H1 (cell line): ENCODE measurements at regions not wholly inside any gene's neighbourhood (a gene's known extent, or its start where the extent isn't known, plus 50 kb on each side); places are given as distances from the start of the nearest gene placed in this dataset.

Experiments
- CTCF ChIA-PET: fragments of 300-600 bp; sonication (Branson Sonifier 250); formaldehyde crosslinking; loops from one replicate; lab custom pipeline; 2021; ENCODE audit not compliant: partially characterized antibody; lab: Charles Lee
- POLR2A ChIA-PET: fragments of 300-600 bp; sonication (Branson Sonifier 250); formaldehyde crosslinking; loops from one replicate; lab custom pipeline; 2021; ENCODE audit warnings: inconsistent platforms; ENCODE audit not compliant: partially characterized antibody; lab: Charles Lee
- DNase-seq, 2 experiments: peaks; one replicate each; pipeline versions ENCODE4 v3.0.0 to v3.0.0-alpha.2; 2010 to 2022; ENCODE audit warnings: low spot score in 2 of 2, low read depth in 1 of 2, mixed read lengths in 1 of 2
- FAIRE-seq: peaks from 2 replicates; lab custom pipeline; 2011; peaks lifted over from hg19 to GRCh38; lab: Jason Lieb, UNC
- H2AFZ ChIP-seq: 2 replicates; pipeline ENCODE4 v1.8.1; 2012; ENCODE audit warnings: low read length, inconsistent platforms
- H2AK5ac ChIP-seq: 2 replicates; pipeline ENCODE4 v1.6.1; 2013; ENCODE audit warnings: low read depth, low read length
- H2BK120ac ChIP-seq: replicated peaks from 2 replicates; pipeline ENCODE3; 2013; ENCODE audit warnings: low read depth, low read length, inconsistent platforms
- H2BK12ac ChIP-seq: 2 replicates; pipeline ENCODE4 v1.6.1; 2013; ENCODE audit warnings: low read depth, low read length
- H2BK15ac ChIP-seq: 2 replicates; pipeline ENCODE4 v1.6.1; 2013; ENCODE audit warnings: low read length
- H2BK20ac ChIP-seq: 2 replicates; pipeline ENCODE4 v1.6.1; 2013; ENCODE audit warnings: low read length
- H2BK5ac ChIP-seq: 2 replicates; pipeline ENCODE4 v1.6.1; 2013; ENCODE audit warnings: low read depth, low read length
- H3K14ac ChIP-seq: 2 replicates; pipeline ENCODE4 v1.6.1; 2013; ENCODE audit warnings: inconsistent platforms; ENCODE audit not compliant: insufficient read length
- H3K18ac ChIP-seq: 2 replicates; pipeline ENCODE4 v1.6.1; 2013; ENCODE audit warnings: low read length; ENCODE audit errors: extremely low read depth
- H3K23ac ChIP-seq: 2 replicates; pipeline ENCODE4 v1.6.1; 2013; ENCODE audit warnings: inconsistent platforms; ENCODE audit not compliant: insufficient read length
- H3K23me2 ChIP-seq: 2 replicates; pipeline ENCODE4 v1.6.1; 2013; ENCODE audit warnings: low read depth, low read length
- H3K27ac ChIP-seq: 2 replicates; pipeline ENCODE4 v1.6.1; 2011; ENCODE audit warnings: low read depth, low read length, inconsistent platforms
- H3K27me3 ChIP-seq, 4 experiments: replicated peaks in 1 of 4; 1 replicate in 1 of 4; 2 replicates in 3 of 4; pipeline versions ENCODE4 v1.6.1 to v1.8.1; 2011 to 2013; ENCODE audit warnings: low read length in 3 of 4, mild to moderate bottlenecking in 3 of 4, inconsistent platforms in 2 of 4, mixed read lengths in 2 of 4, moderate library complexity in 1 of 4; ENCODE audit not compliant: control insufficient read depth in 3 of 4, insufficient read depth in 3 of 4; ENCODE audit errors: extremely low read depth in 1 of 4
- H3K36me3 ChIP-seq, 4 experiments: 2 replicates each; pipeline versions ENCODE4 v1.6.1 to v1.8.1; 2011 to 2013; ENCODE audit warnings: mild to moderate bottlenecking in 4 of 4, low read length in 3 of 4, moderate library complexity in 2 of 4, control low read depth in 1 of 4, inconsistent platforms in 1 of 4; ENCODE audit not compliant: insufficient read depth in 4 of 4, control insufficient read depth in 2 of 4
- H3K4ac ChIP-seq: replicated peaks from 2 replicates; pipeline ENCODE3; 2013; ENCODE audit warnings: low read length, low read depth, mixed read lengths, inconsistent platforms; ENCODE audit not compliant: insufficient read length
- H3K4me1 ChIP-seq, 4 experiments: replicated peaks in 1 of 4; 1 replicate in 1 of 4; 2 replicates in 3 of 4; pipeline versions ENCODE4 v1.6.1 to v1.8.1; 2011 to 2013; ENCODE audit warnings: low read length in 3 of 4, inconsistent platforms in 2 of 4, mixed read lengths in 1 of 4; ENCODE audit not compliant: insufficient read depth in 4 of 4, control insufficient read depth in 3 of 4
- H3K4me2 ChIP-seq, 2 experiments: 2 replicates each; pipeline versions ENCODE4 v1.6.1 to v1.8.1; 2011 to 2013; ENCODE audit warnings: low read depth in 2 of 2, low read length in 2 of 2, control low read depth in 1 of 2, inconsistent platforms in 1 of 2, mild to moderate bottlenecking in 1 of 2; ENCODE audit not compliant: insufficient read depth in 1 of 2
- H3K4me3 ChIP-seq, 4 experiments: fragments of 200-600, 300-600 bp in 1 of 4; sonication (generic), shearing (Covaris generic), sonication (Bioruptor Twin) in 1 of 4; 2 replicates each; pipeline versions ENCODE4 v1.5.1 to v1.8.1; 2011 to 2016; ENCODE audit warnings: low read length in 4 of 4, low read depth in 3 of 4, control low read depth in 2 of 4, inconsistent platforms in 2 of 4, mild to moderate bottlenecking in 2 of 4, mixed read lengths in 1 of 4, moderate library complexity in 1 of 4; ENCODE audit not compliant: insufficient read depth in 2 of 4; ENCODE audit errors: extremely low read depth in 1 of 4
- H3K56ac ChIP-seq: replicated peaks from 2 replicates; pipeline ENCODE3; 2013; ENCODE audit warnings: low read depth, mild to moderate bottlenecking, mixed read lengths, low read length, inconsistent platforms; ENCODE audit not compliant: insufficient read length
- H3K79me1 ChIP-seq: 2 replicates; pipeline ENCODE4 v1.6.1; 2013; ENCODE audit warnings: low read depth, low read length, control low read depth
- H3K79me2 ChIP-seq, 2 experiments: 2 replicates each; pipeline versions ENCODE4 v1.6.1 to v1.8.1; 2012 to 2013; ENCODE audit warnings: low read length in 2 of 2, mild to moderate bottlenecking in 2 of 2, inconsistent platforms in 1 of 2; ENCODE audit not compliant: insufficient read depth in 2 of 2, control insufficient read depth in 1 of 2
- H3K9ac ChIP-seq, 4 experiments: replicated peaks in 1 of 4; 1 replicate in 1 of 4; 2 replicates in 3 of 4; pipeline versions ENCODE4 v1.6.1 to v1.8.1; 2011 to 2013; ENCODE audit warnings: low read depth in 3 of 4, low read length in 3 of 4, control low read depth in 2 of 4, mild to moderate bottlenecking in 2 of 4, moderate library complexity in 2 of 4, inconsistent platforms in 1 of 4; ENCODE audit errors: extremely low read depth in 1 of 4
- H3K9me3 ChIP-seq, 2 experiments: 2 replicates each; pipeline versions ENCODE4 v1.6.1 to v1.8.1; 2012 to 2013; ENCODE audit warnings: mild to moderate bottlenecking in 2 of 2, moderate library complexity in 2 of 2, control low read depth in 1 of 2, inconsistent platforms in 1 of 2, low read depth in 1 of 2, low read length in 1 of 2, mixed read lengths in 1 of 2; ENCODE audit not compliant: insufficient read depth in 2 of 2
- H4K20me1 ChIP-seq, 2 experiments: replicated peaks in 1 of 2; 2 replicates each; pipeline versions ENCODE3 to v1.8.1; 2011 to 2013; ENCODE audit warnings: inconsistent platforms in 2 of 2, low read length in 2 of 2, mild to moderate bottlenecking in 1 of 2; ENCODE audit not compliant: insufficient read depth in 2 of 2, control insufficient read depth in 1 of 2
- H4K5ac ChIP-seq: 2 replicates; pipeline ENCODE4 v1.6.1; 2013; ENCODE audit warnings: low read length, low read depth, mixed read lengths, inconsistent platforms; ENCODE audit not compliant: insufficient read length
- H4K8ac ChIP-seq: 2 replicates; pipeline ENCODE4 v1.8.0; 2013; ENCODE audit warnings: mild to moderate bottlenecking, moderate library complexity, low read length, inconsistent platforms; ENCODE audit not compliant: insufficient read depth; ENCODE audit errors: extremely low read depth
- H4K91ac ChIP-seq: replicated peaks from 2 replicates; pipeline ENCODE3; 2013; ENCODE audit warnings: low read length, mixed read lengths, inconsistent platforms; ENCODE audit not compliant: insufficient read length
- ASH2L ChIP-seq: fragments of 200-600, 300-600 bp; sonication (generic); IDR thresholded peaks from one replicate; pipeline ENCODE4 v1.7.1; 2017; ENCODE audit warnings: low read length
- BACH1 ChIP-seq: IDR thresholded peaks from 2 replicates; pipeline ENCODE4 v1.6.1; 2012; ENCODE audit warnings: low read length, improper control_type of control experiment
- BRCA1 ChIP-seq: IDR thresholded peaks from 2 replicates; pipeline ENCODE4 v1.6.1; 2012; ENCODE audit warnings: low read depth, low read length, improper control_type of control experiment
- CBX5 ChIP-seq: fragments of 300-800, 300-1000 bp; sonication (generic); IDR thresholded peaks from 2 replicates; pipeline ENCODE4 v1.7.1; 2016; ENCODE audit warnings: antibody characterized with exemption, low read length, low read depth
- CBX8 ChIP-seq: fragments of 300-800, 300-1000 bp; sonication (generic); IDR thresholded peaks from 2 replicates; pipeline ENCODE4 v1.7.1; 2016; ENCODE audit warnings: low read depth, low read length, borderline replicate concordance
- EGR1 ChIP-seq: IDR thresholded peaks from 2 replicates; pipeline ENCODE4 v1.6.1; 2011; ENCODE audit warnings: low read depth, low read length, borderline replicate concordance
- JUND ChIP-seq: IDR thresholded peaks from 2 replicates; pipeline ENCODE4 v1.6.1; 2011; ENCODE audit warnings: mild to moderate bottlenecking, improper control_type of control experiment, low read length
- KDM1A ChIP-seq: fragments of 200-600, 300-600 bp; sonication (generic); IDR thresholded peaks from 2 replicates; pipeline ENCODE4 v1.7.1; 2016; ENCODE audit warnings: mild to moderate bottlenecking, low read length, borderline replicate concordance
- MAFK ChIP-seq: IDR thresholded peaks from 2 replicates; pipeline ENCODE4 v1.6.1; 2012; ENCODE audit warnings: low read depth, mild to moderate bottlenecking, improper control_type of control experiment, low read length
- RNF2 ChIP-seq: fragments of 200-900, 300-1000 bp; sonication (generic); IDR thresholded peaks from 2 replicates; pipeline ENCODE4 v1.7.1; 2016; ENCODE audit warnings: borderline replicate concordance, low read depth, mild to moderate bottlenecking, antibody characterized with exemption, low read length; ENCODE audit not compliant: poor library complexity, severe bottlenecking; ENCODE audit errors: missing control alignments
- SUZ12 ChIP-seq: fragments of 200-600 bp; sonication (generic); IDR thresholded peaks from 2 replicates; pipeline ENCODE4 v1.6.1; 2012; ENCODE audit warnings: mild to moderate bottlenecking, inconsistent platforms, low read length, moderate library complexity, mixed read lengths
- TBP ChIP-seq: IDR thresholded peaks from 2 replicates; pipeline ENCODE4 v1.6.1; 2011; ENCODE audit warnings: low read depth, low read length, improper control_type of control experiment
- YY1 ChIP-seq: IDR thresholded peaks from 2 replicates; pipeline ENCODE4 v1.6.1; 2011; ENCODE audit warnings: low read depth, mild to moderate bottlenecking, low read length
- WGBS, 2 experiments: shearing (Covaris generic) in 1 of 2; methylation state at CpG; one replicate each; pipeline versions ENCODE4 v1.1.6 to v1.1.7; 2013 to 2015; ENCODE audit warnings: low lambda C conversion rate in 2 of 2, mixed read lengths in 2 of 2, inconsistent platforms in 1 of 2, low coverage in 1 of 2, missing lambda C conversion rate in 1 of 2; ENCODE audit not compliant: insufficient replicate concordance in 2 of 2, insufficient coverage in 1 of 2, insufficient read length in 1 of 2; ENCODE audit errors: extremely low coverage in 1 of 2, missing lambda C conversion rate in 1 of 2; 5-methylcytosine and 5-hydroxymethylcytosine counted together

GRCh38 chr3:82058809-82059208, 297.4 kb upstream of the GBE1 start:
- no peak overlapping the region for H3K18ac ChIP-seq
- no peaks in the 10 kb centered on the region for H3K79me1 ChIP-seq
- H3K36me3 ChIP-seq, result no peaks in the 10 kb centered on the region
- H2AFZ ChIP-seq, result no peak overlapping the region
- H3K23ac ChIP-seq, result no peak overlapping the region
- no peaks in the 10 kb centered on the region for H3K27me3 ChIP-seq
- no peak for DNase-seq
- no peak overlapping the region for H2BK20ac ChIP-seq
- no peak overlapping the region for H4K5ac ChIP-seq
- H3K56ac ChIP-seq, result no peak overlapping the region
- H3K4me3 ChIP-seq, result no peak overlapping the region
- no peak overlapping the region for H4K91ac ChIP-seq
- H3K23me2 ChIP-seq, result no peaks in the 10 kb centered on the region
- peaks cover 0 to 2% of the 10 kb centered on the region in 2 experiments; a peak in 1 of 4 replicates for H3K9me3 ChIP-seq
- H4K8ac ChIP-seq, result no peak overlapping the region; the same call in 1 of the 2 replicates
- no peak for TF ChIP-seq KDM1A
- TF ChIP-seq JUND, result no peak
- no peak for TF ChIP-seq ASH2L
- TF ChIP-seq TBP, result no peak
- no peak for TF ChIP-seq EGR1
- TF ChIP-seq BACH1, result no peak
- no peak for TF ChIP-seq RNF2
- TF ChIP-seq BRCA1, result no peak
- TF ChIP-seq MAFK, result no peak
- no peak for TF ChIP-seq CBX5
- TF ChIP-seq CBX8, result no peak
- no peak for TF ChIP-seq YY1
- TF ChIP-seq SUZ12, result no peak
- ChIA-PET CTCF (no interaction called here), POLR2A (no interaction called here)
- H3K9ac ChIP-seq, result no peak overlapping the region
- no peak overlapping the region for H3K4ac ChIP-seq
- no peak overlapping the region for H3K4me2 ChIP-seq
- no peak overlapping the region for H2AK5ac ChIP-seq
- no peak overlapping the region for H2BK12ac ChIP-seq
- H3K14ac ChIP-seq, result no peak overlapping the region
- H2BK5ac ChIP-seq, result no peak overlapping the region
- no peaks in the 10 kb centered on the region for H3K4me1 ChIP-seq
- H4K20me1 ChIP-seq, result no peaks in the 10 kb centered on the region
- WGBS, 2 experiments, result 89% methylated on average over 8 of the region's 8 CpGs; no CpG with 5 or more reads in 1 of the 2 experiments
- no peak for FAIRE-seq
- H3K27ac ChIP-seq, result no peak overlapping the region
- H2BK120ac ChIP-seq, result no peak overlapping the region
- no peaks in the 10 kb centered on the region for H3K79me2 ChIP-seq
- H2BK15ac ChIP-seq, result no peak overlapping the region
